PFSK-1 (cell line): ENCODE measurements at regions not wholly inside any gene's neighbourhood (a gene's known extent, or its start where the extent isn't known, plus 50 kb on each side); places are given as distances from the start of the nearest gene placed in this dataset.

Source experiments
- POLR2AphosphoS5 ChIP-seq: IDR thresholded peaks from 2 replicates; pipeline ENCODE4 v1.6.1; 2012; ENCODE audit warnings: low read depth, mild to moderate bottlenecking, control low read depth, low read length, moderate library complexity
- SIN3A ChIP-seq: IDR thresholded peaks from 2 replicates; pipeline ENCODE4 v1.6.1; 2012; ENCODE audit warnings: mild to moderate bottlenecking, low read length, moderate library complexity, borderline replicate concordance; ENCODE audit not compliant: insufficient read depth
- TAF1 ChIP-seq: IDR thresholded peaks from 2 replicates; pipeline ENCODE4 v1.6.1; 2012; ENCODE audit warnings: low read length, control low read depth, borderline replicate concordance; ENCODE audit not compliant: insufficient read depth
- TF ChIP-seq, protein P1 (sequence below), 2 experiments: IDR thresholded peaks; 2 replicates each; pipeline versions ENCODE4 v1.6.1 to v1.8.0; 2011 to 2012; ENCODE audit warnings: low read depth in 2 of 2, low read length in 2 of 2, control low read depth in 1 of 2, inconsistent platforms in 1 of 2, mild to moderate bottlenecking in 1 of 2, moderate library complexity in 1 of 2; ENCODE audit not compliant: insufficient read depth in 1 of 2

DNA sequence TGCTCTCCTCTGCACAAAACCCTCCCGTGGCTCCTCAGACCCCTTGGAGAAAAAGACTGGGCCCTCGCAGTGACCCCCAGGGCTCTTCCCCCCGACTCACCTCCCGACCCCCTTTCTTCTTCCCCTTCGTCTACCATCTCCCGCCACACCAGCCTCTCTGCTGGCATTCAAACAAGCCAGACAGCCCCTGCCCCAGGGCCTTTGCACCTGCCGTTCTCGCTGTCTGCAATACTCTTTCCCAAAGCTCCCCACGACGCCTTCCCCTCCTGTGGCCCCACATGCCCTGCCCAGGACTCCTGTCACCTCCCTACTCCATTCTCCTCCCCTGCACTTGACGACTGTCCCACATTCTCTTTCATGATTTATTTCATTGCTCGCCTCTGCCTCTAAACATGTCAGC lies 115.7 kb downstream of the PHETA1 start:
- TF ChIP-seq SIN3A (no peak), POLR2AphosphoS5 (no peak), TAF1 (no peak)
- TF ChIP-seq, protein P1, sequence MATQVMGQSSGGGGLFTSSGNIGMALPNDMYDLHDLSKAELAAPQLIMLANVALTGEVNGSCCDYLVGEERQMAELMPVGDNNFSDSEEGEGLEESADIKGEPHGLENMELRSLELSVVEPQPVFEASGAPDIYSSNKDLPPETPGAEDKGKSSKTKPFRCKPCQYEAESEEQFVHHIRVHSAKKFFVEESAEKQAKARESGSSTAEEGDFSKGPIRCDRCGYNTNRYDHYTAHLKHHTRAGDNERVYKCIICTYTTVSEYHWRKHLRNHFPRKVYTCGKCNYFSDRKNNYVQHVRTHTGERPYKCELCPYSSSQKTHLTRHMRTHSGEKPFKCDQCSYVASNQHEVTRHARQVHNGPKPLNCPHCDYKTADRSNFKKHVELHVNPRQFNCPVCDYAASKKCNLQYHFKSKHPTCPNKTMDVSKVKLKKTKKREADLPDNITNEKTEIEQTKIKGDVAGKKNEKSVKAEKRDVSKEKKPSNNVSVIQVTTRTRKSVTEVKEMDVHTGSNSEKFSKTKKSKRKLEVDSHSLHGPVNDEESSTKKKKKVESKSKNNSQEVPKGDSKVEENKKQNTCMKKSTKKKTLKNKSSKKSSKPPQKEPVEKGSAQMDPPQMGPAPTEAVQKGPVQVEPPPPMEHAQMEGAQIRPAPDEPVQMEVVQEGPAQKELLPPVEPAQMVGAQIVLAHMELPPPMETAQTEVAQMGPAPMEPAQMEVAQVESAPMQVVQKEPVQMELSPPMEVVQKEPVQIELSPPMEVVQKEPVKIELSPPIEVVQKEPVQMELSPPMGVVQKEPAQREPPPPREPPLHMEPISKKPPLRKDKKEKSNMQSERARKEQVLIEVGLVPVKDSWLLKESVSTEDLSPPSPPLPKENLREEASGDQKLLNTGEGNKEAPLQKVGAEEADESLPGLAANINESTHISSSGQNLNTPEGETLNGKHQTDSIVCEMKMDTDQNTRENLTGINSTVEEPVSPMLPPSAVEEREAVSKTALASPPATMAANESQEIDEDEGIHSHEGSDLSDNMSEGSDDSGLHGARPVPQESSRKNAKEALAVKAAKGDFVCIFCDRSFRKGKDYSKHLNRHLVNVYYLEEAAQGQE (IDR thresholded peaks at IDR 0.05; ENCODE audit: insufficient read depth in 1 of 2, low read depth in 2 of 2, low read length in 2 of 2) = no peak
